Astrocyte (in vitro differentiated cells and primary cell): ENCODE measurements at regions not wholly inside any gene's neighbourhood (a gene's known extent, or its start where the extent isn't known, plus 50 kb on each side); places are given as distances from the start of the nearest gene placed in this dataset.

Experiments used
- CTCF ChIP-seq: IDR thresholded peaks from 2 replicates; pipeline ENCODE4 v1.5.1; 2011; ENCODE audit warnings: low read depth, mild to moderate bottlenecking, inconsistent platforms, low read length, moderate library complexity; ENCODE audit not compliant: insufficient read depth
- EZH2 ChIP-seq: IDR thresholded peaks from 2 replicates; pipeline ENCODE4 v1.6.1; 2012; ENCODE audit warnings: mild to moderate bottlenecking, low read length, inconsistent platforms; ENCODE audit not compliant: insufficient read depth

GRCh38 chr1:20425622-20426021 is 60.4 kb downstream of the CAMK2N1 start:
- TF ChIP-seq CTCF (no peak), EZH2 (no peak)
